ENCODE measurements at regions not wholly inside any gene's neighbourhood (a gene's known extent, or its start where the extent isn't known, plus 50 kb on each side); places are given as distances from the start of the nearest gene placed in this dataset.

GRCh38 chr2:116167107-116167506, 1647.4 kb upstream of the DDX18 start:
- no peak for FAIRE-seq
- CTCF ChIA-PET: no interaction called here
- RAD21 ChIA-PET (ENCODE audit: unreplicated experiment): no interaction called here
- TF ChIP-seq CEBPZ (IDR thresholded peaks at IDR 0.05; ENCODE audit: low read depth, low read length) (no peak), JUND (IDR thresholded peaks at IDR 0.05; ENCODE audit: low read depth, low read length) (no peak), SMAD1 (IDR thresholded peaks at IDR 0.05; ENCODE audit: low read depth, partially characterized antibody) (no peak), BCL11A (IDR thresholded peaks at IDR 0.05; ENCODE audit: low read depth, low read length) (no peak), ZNF592 (IDR thresholded peaks at IDR 0.05) (no peak), ZNF24 (IDR thresholded peaks at IDR 0.05) (no peak), E2F4 (IDR thresholded peaks at IDR 0.05; ENCODE audit: low read depth, low read length) (no peak), NBN (IDR thresholded peaks at IDR 0.05) (no peak), ESRRA (IDR thresholded peaks at IDR 0.05; ENCODE audit: low read length) (no peak), MYC (IDR thresholded peaks at IDR 0.05; ENCODE audit: insufficient read depth, insufficient read length, insufficient replicate concordance, low read length, severe bottlenecking) (no peak), RBBP5 (conservative IDR thresholded peaks at IDR 0.05) (no peak), FOXM1 (IDR thresholded peaks at IDR 0.05; ENCODE audit: low read depth, low read length) (no peak), MEF2A (IDR thresholded peaks at IDR 0.05; ENCODE audit: insufficient read depth, low read depth, low read length) (no peak), NKRF (conservative IDR thresholded peaks at IDR 0.05) (no peak), ZNF622 (IDR thresholded peaks at IDR 0.05) (no peak), MXI1 (IDR thresholded peaks at IDR 0.05; ENCODE audit: low read depth, low read length) (no peak)

More at GRCh38 chr2:116167107-116167506, 1647.4 kb upstream of the DDX18 start:
- no peak overlapping the region for H3K9ac ChIP-seq (ENCODE audit: control insufficient read depth, insufficient read depth, low read length)
- H3K4me1 ChIP-seq (ENCODE audit: control insufficient read depth, insufficient read depth, low read length): no peaks in the 10 kb centered on the region
- SMC1A ChIA-PET (ENCODE audit: uncharacterized antibody, unreplicated experiment): no interaction called here
- BruUV-seq (replicated peaks): no TSS peak
- no peaks in the 10 kb centered on the region for H4K20me1 ChIP-seq (ENCODE audit: control insufficient read depth, insufficient read depth)
- ATAC-seq (no peak), DNase-seq (ENCODE audit: low read depth, low spot score) (no peak)
- no peak overlapping the region for H3K4me2 ChIP-seq (ENCODE audit: control insufficient read depth, insufficient read depth)
- H3K79me2 ChIP-seq (ENCODE audit: control insufficient read depth, insufficient read depth, low read length): no peaks in the 10 kb centered on the region
- no peaks in the 10 kb centered on the region for H3K36me3 ChIP-seq (ENCODE audit: control insufficient read depth in 2 of 2, insufficient read depth in 2 of 2, low read length in 1 of 2)
- intact Hi-C loops (cut with micrococcal nuclease; ENCODE audit: unreplicated experiment) (no loop called here), in situ Hi-C loops (cut with MboI) (no loop called here)
- H3K4me3 ChIP-seq: no peak overlapping the region
- no peak overlapping the region for H2AFZ ChIP-seq (ENCODE audit: control insufficient read depth, low read depth, low read length)
- H3K9me3 ChIP-seq (replicated peaks; ENCODE audit: control insufficient read depth, insufficient read depth, low read length): no peaks in the 10 kb centered on the region
- no peaks in the 10 kb centered on the region for H3K27me3 ChIP-seq (replicated peaks in 1 of 2; ENCODE audit: control insufficient read depth in 2 of 2, insufficient read depth in 2 of 2, low read length in 1 of 2)
- POLR2A ChIA-PET: no interaction called here
- H3K27ac ChIP-seq (ENCODE audit: control insufficient read depth, insufficient read depth): no peak overlapping the region

Data from GM12878 (cell line).